K562 (cell line): ENCODE measurements at regions not wholly inside any gene's neighbourhood (a gene's known extent, or its start where the extent isn't known, plus 50 kb on each side); places are given as distances from the start of the nearest gene placed in this dataset.

Experiments used
- ATAC-seq: fragments of 200-7000 bp; cut with Tn5 transposase; 3 replicates; pipeline ENCODE4 v1.9.1; 2020; ENCODE audit warnings: moderate library complexity
- BruUV-seq: library from RNA; stranded (reverse); fragments of 400-500 nt; replicated peaks from 2 replicates; lab custom pipeline; 2021; lab: Mats Ljungman, UMichigan
- CTCF ChIA-PET: fragments of 300-600 bp; formaldehyde crosslinking; extraction: SDS; loops from one replicate; lab custom pipeline; 2021; ENCODE audit warnings: low intra/inter-chr PET ratio; lab: Yijun Ruan, JAX
- POLR2A ChIA-PET: fragments of 300-600, 350-650 bp; sonication (Branson Sonifier 250); formaldehyde crosslinking; extraction: SDS; loops from one replicate; lab custom pipeline; 2021; ENCODE audit warnings: antibody characterized with exemption, inconsistent platforms; lab: Yijun Ruan, JAX
- DNase-seq, 4 experiments: peaks; one replicate each; pipeline versions ENCODE4 v3.0.0 to v3.0.0-alpha.2; 2011 to 2018; ENCODE audit warnings: low spot score in 3 of 4, mixed read lengths in 3 of 4; ENCODE audit errors: extremely low read depth in 1 of 4
- FAIRE-seq: peaks from 2 replicates; lab custom pipeline; 2011; peaks lifted over from hg19 to GRCh38; lab: Jason Lieb, UNC
- H2AFZ ChIP-seq: 2 replicates; pipeline ENCODE4 v1.6.0; 2011; ENCODE audit warnings: low read depth, low read length, control low read depth, inconsistent platforms
- H3K27ac ChIP-seq: fragments of 200-600 bp; 3 replicates; pipeline ENCODE4 v1.8.0; 2011; ENCODE audit warnings: low read depth, mild to moderate bottlenecking, control low read depth, inconsistent platforms, low read length, moderate library complexity, mixed read lengths; ENCODE audit errors: extremely low read depth
- H3K27me3 ChIP-seq, 2 experiments: fragments of 300-600 bp in 1 of 2; 2 replicates in 1 of 2; 3 replicates in 1 of 2; pipeline versions ENCODE4 v1.6.0 to v1.8.0; 2011; ENCODE audit warnings: inconsistent platforms in 2 of 2, low read length in 2 of 2, mild to moderate bottlenecking in 1 of 2, mixed read lengths in 1 of 2, moderate library complexity in 1 of 2; ENCODE audit not compliant: control insufficient read depth in 2 of 2, insufficient read depth in 2 of 2
- H3K36me3 ChIP-seq: fragments of 300-600 bp; 3 replicates; pipeline ENCODE4 v1.8.0; 2011; ENCODE audit warnings: mild to moderate bottlenecking, low read length, inconsistent platforms; ENCODE audit not compliant: control insufficient read depth, insufficient read depth
- H3K4me1 ChIP-seq, 2 experiments: fragments of 200-600 bp in 1 of 2; replicated peaks in 1 of 2; 2 replicates in 1 of 2; 3 replicates in 1 of 2; pipeline versions ENCODE4 v1.5.1 to v1.8.0; 2011; ENCODE audit warnings: inconsistent platforms in 2 of 2, low read length in 2 of 2, mild to moderate bottlenecking in 1 of 2, mixed read lengths in 1 of 2, moderate library complexity in 1 of 2; ENCODE audit not compliant: control insufficient read depth in 2 of 2, insufficient read depth in 2 of 2
- H3K4me2 ChIP-seq: 2 replicates; pipeline ENCODE4 v1.6.1; 2011; ENCODE audit warnings: low read length, control low read depth, inconsistent platforms, mixed read lengths; ENCODE audit not compliant: insufficient read depth
- H3K4me3 ChIP-seq: fragments of 200-600 bp; sonication (generic), shearing (Covaris generic); 2 replicates; pipeline ENCODE4 v1.5.1; 2016; ENCODE audit warnings: control low read depth, inconsistent platforms
- H3K79me2 ChIP-seq: fragments of 200-600 bp; 3 replicates; pipeline ENCODE4 v1.8.0; 2011; ENCODE audit warnings: low read length, inconsistent platforms; ENCODE audit not compliant: control insufficient read depth, insufficient read depth
- H3K9ac ChIP-seq, 2 experiments: 2 replicates each; pipeline versions ENCODE4 v1.6.0 to v1.6.1; 2011; ENCODE audit warnings: low read depth in 2 of 2, low read length in 2 of 2, control low read depth in 1 of 2, inconsistent platforms in 1 of 2, mild to moderate bottlenecking in 1 of 2, mixed read lengths in 1 of 2; ENCODE audit not compliant: insufficient read depth in 1 of 2
- H3K9me1 ChIP-seq: one replicate; pipeline ENCODE4 v1.6.0; 2011; ENCODE audit warnings: inconsistent platforms, mild to moderate bottlenecking, low read length, moderate library complexity; ENCODE audit not compliant: control insufficient read depth, insufficient read depth
- H3K9me3 ChIP-seq: replicated peaks from 2 replicates; pipeline ENCODE4 v1.5.1; 2011; ENCODE audit warnings: low read depth, low read length, inconsistent platforms; ENCODE audit not compliant: control insufficient read depth, insufficient read depth
- H4K20me1 ChIP-seq: replicated peaks from 2 replicates; pipeline ENCODE4 v1.6.1; 2011; ENCODE audit warnings: low read length, inconsistent platforms, mixed read lengths; ENCODE audit not compliant: control insufficient read depth, insufficient read depth
- ETV1 ChIP-seq: fragments of 450-650 bp; conservative IDR thresholded peaks from 2 replicates; pipeline ENCODE4 v1.6.1; 2016; ENCODE audit warnings: missing genetic modification characterization, control low read depth, low read depth, missing compliant biosample characterization
- FUS ChIP-seq: fragments of 200-400 bp; formaldehyde crosslinking; optimal IDR thresholded peaks from 2 replicates; pipeline ENCODE3; 2017; ENCODE audit warnings: low read depth, low read length
- HNRNPUL1 ChIP-seq: fragments of 200-400 bp; formaldehyde crosslinking; IDR thresholded peaks from 2 replicates; pipeline ENCODE4 v1.6.1; 2017; ENCODE audit warnings: low read length
- KHSRP ChIP-seq: fragments of 450-650 bp; IDR thresholded peaks from 2 replicates; pipeline ENCODE4 v1.6.1; 2017
- MTF1 ChIP-seq: fragments of 250-450 bp; sonication (Bioruptor Pico); IDR thresholded peaks from 2 replicates; pipeline ENCODE4 v1.9.0; 2021; ENCODE audit warnings: moderate library complexity, mild to moderate bottlenecking, inconsistent platforms, borderline replicate concordance
- MYC ChIP-seq, 2 experiments: fragments of 250-450 bp in 1 of 2; sonication (Bioruptor Pico) in 1 of 2; IDR thresholded peaks; 2 replicates each; pipeline versions ENCODE4 v1.5.1 to v1.6.1; 2012 to 2021; ENCODE audit warnings: low read depth in 2 of 2, borderline replicate concordance in 1 of 2, improper control_type of control experiment in 1 of 2, low read length in 1 of 2, mild to moderate bottlenecking in 1 of 2, moderate library complexity in 1 of 2
- NFIX ChIP-seq: fragments of 250-450 bp; sonication (Bioruptor Pico); IDR thresholded peaks from 2 replicates; pipeline ENCODE4 v1.4.0; 2020; ENCODE audit warnings: low read depth, mild to moderate bottlenecking, moderate library complexity
- POLR2AphosphoS5 ChIP-seq: IDR thresholded peaks from 2 replicates; pipeline ENCODE4 v1.6.1; 2011; ENCODE audit warnings: mild to moderate bottlenecking, low read depth, low read length, moderate library complexity; ENCODE audit not compliant: control insufficient read depth, insufficient read depth
- PTTG1 ChIP-seq: fragments of 450-650 bp; IDR thresholded peaks from 2 replicates; pipeline ENCODE4 v1.6.1; 2016; ENCODE audit warnings: low read depth, mild to moderate bottlenecking, missing genetic modification characterization, missing compliant biosample characterization
- TAF15 ChIP-seq: fragments of 200-400 bp; formaldehyde crosslinking; IDR thresholded peaks from 2 replicates; pipeline ENCODE4 v1.6.1; 2017; ENCODE audit warnings: mild to moderate bottlenecking, low read depth, low read length, moderate library complexity
- ZFP36 ChIP-seq: fragments of 150-350 bp; IDR thresholded peaks from 2 replicates; pipeline ENCODE4 v1.6.1; 2018; ENCODE audit warnings: low read length, low read depth; ENCODE audit not compliant: partially characterized antibody
- ZNF133 ChIP-seq: fragments of 250-450 bp; sonication (Bioruptor Pico); IDR thresholded peaks from 2 replicates; pipeline ENCODE4 v1.4.0; 2020; ENCODE audit warnings: mild to moderate bottlenecking
- ZNF324 ChIP-seq: fragments of 250-450 bp; sonication (Bioruptor Pico); IDR thresholded peaks from 2 replicates; pipeline ENCODE4 v1.4.0; 2020; ENCODE audit warnings: mild to moderate bottlenecking
- WGBS: fragments of 100-300 bp; shearing (Covaris generic); methylation state at CpG from one replicate; pipeline ENCODE4 v1.1.6; 2016; ENCODE audit warnings: low coverage, mixed read lengths; ENCODE audit not compliant: insufficient coverage; ENCODE audit errors: missing lambda C conversion rate; 5-methylcytosine and 5-hydroxymethylcytosine counted together
- in situ Hi-C: fragments of 300-500 bp; cut with MboI; formaldehyde crosslinking; loops from 4 replicates; pipeline ENCODE4 v1.15.0; 2018; ENCODE audit warnings: inconsistent platforms, mixed read lengths
- intact Hi-C: fragments of 100-400 bp; cut with micrococcal nuclease; formaldehyde crosslinking; loops from 2 replicates; pipeline ENCODE4 v1.14.2; 2022
- TF ChIP-seq, protein P1 (sequence below): fragments of 200-400 bp; formaldehyde crosslinking; IDR thresholded peaks from 2 replicates; pipeline ENCODE4 v1.6.1; 2017; ENCODE audit warnings: mild to moderate bottlenecking, low read depth, low read length, moderate library complexity
- TF ChIP-seq, protein P2 (sequence below): fragments of 450-650 bp; IDR thresholded peaks from 2 replicates; pipeline ENCODE4 v1.6.1; 2016; ENCODE audit warnings: missing biosample characterization, missing genetic modification characterization

DNA sequence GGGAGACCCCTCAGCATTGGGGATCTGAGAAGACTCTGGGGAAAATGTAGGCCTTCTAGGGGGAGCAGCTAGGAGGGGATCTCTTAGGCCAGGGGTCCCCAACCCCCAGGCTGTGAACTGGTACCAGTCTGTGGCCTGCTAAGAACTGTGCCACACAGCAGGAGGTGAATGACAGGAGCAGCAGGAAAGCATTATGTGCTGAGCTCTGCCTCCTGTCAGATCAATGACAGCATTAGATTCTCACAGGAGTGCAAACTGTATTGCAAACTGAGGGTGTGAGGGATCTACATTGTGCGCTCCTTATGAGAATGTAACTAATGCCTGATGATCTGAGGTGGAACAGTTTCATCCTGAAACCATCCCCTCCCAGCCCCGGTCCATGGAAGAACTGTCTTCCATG lies 127.3 kb downstream of the SCG2 start:
- TF ChIP-seq KHSRP, result no peak
- TF ChIP-seq ETV1 (tag), result no peak
- no peak for TF ChIP-seq FUS
- no peak for TF ChIP-seq ZNF133 (CRISPR knock-in tag)
- no peak for TF ChIP-seq HNRNPUL1
- no peak for TF ChIP-seq ZFP36
- TF ChIP-seq TAF15, result no peak
- BruUV-seq, result no TSS peak
- H3K9me3 ChIP-seq, result no peaks in the 10 kb centered on the region
- no peak overlapping the region for H3K4me2 ChIP-seq
- H3K36me3 ChIP-seq, result no peaks in the 10 kb centered on the region
- H3K4me1 ChIP-seq, result no peaks in the 10 kb centered on the region
- H3K9ac ChIP-seq, result no peak overlapping the region
- H2AFZ ChIP-seq, result no peak overlapping the region
- ATAC-seq, result no peak
- intact Hi-C loops (no loop called here), in situ Hi-C loops (no loop called here)
- no peak for DNase-seq
- no peaks in the 10 kb centered on the region for H3K79me2 ChIP-seq
- POLR2A ChIA-PET, result no interaction called here
- H3K27me3 ChIP-seq, result no peaks in the 10 kb centered on the region; a peak in 1 of 5 replicates
- H3K27ac ChIP-seq, result no peak overlapping the region
- CTCF ChIA-PET, result no interaction called here
- no peak overlapping the region for H3K4me3 ChIP-seq
- WGBS, result 0% methylated on average over 2 of the region's 2 CpGs
- FAIRE-seq, result no peak
- H4K20me1 ChIP-seq, result no peaks in the 10 kb centered on the region
- H3K9me1 ChIP-seq, result no peaks in the 10 kb centered on the region

DNA sequence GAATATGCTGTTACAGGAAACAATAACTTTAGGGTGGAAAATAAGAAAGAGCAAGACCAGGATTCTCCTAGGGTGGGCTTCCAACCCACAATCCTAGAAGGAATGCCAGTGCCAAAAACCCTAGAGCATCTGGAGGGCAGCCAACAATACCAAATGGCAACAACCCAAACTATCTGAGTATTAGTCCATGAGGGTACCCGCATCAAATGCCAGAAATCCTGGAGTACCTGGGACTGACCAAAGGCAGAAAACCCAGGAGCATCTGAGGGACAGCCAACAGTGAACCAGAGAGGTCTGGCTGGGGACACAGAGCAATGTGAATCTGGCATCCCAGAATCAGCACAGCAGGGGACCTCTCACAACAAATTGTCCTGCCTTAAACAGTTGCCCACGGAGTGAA lies 126.3 kb downstream of the SCG2 start:
- no peaks in the 10 kb centered on the region for H3K4me1 ChIP-seq
- intact Hi-C loops, result no loop called here
- 0% methylated on average over 2 of the region's 2 CpGs for WGBS
- no peaks in the 10 kb centered on the region for H4K20me1 ChIP-seq
- ChIA-PET CTCF (no interaction called here), POLR2A (no interaction called here)
- no peaks in the 10 kb centered on the region for H3K9me3 ChIP-seq
- no peak overlapping the region for H3K4me2 ChIP-seq
- no peak for ATAC-seq
- no peak overlapping the region for H3K9ac ChIP-seq
- in situ Hi-C loops, result no loop called here
- FAIRE-seq, result no peak
- H3K27ac ChIP-seq, result no peak overlapping the region
- no peak overlapping the region for H2AFZ ChIP-seq
- no peaks in the 10 kb centered on the region for H3K9me1 ChIP-seq
- H3K27me3 ChIP-seq, result no peaks in the 10 kb centered on the region; a peak in 1 of 5 replicates
- H3K36me3 ChIP-seq, result no peaks in the 10 kb centered on the region
- DNase-seq, result no peak
- H3K79me2 ChIP-seq, result no peaks in the 10 kb centered on the region
- H3K4me3 ChIP-seq, result no peak overlapping the region
- BruUV-seq, result no TSS peak
- no peak for TF ChIP-seq MTF1 (CRISPR knock-in tag)
- TF ChIP-seq ZNF324 (CRISPR knock-in tag), result no peak
- no peak for TF ChIP-seq MYC (IDR thresholded peaks at IDR 0.05; ENCODE audit: low read depth, low read length)
- no peak for TF ChIP-seq MYC (CRISPR knock-in tag; IDR thresholded peaks at IDR 0.05; ENCODE audit: borderline replicate concordance, low read depth)
- TF ChIP-seq, protein P1, sequence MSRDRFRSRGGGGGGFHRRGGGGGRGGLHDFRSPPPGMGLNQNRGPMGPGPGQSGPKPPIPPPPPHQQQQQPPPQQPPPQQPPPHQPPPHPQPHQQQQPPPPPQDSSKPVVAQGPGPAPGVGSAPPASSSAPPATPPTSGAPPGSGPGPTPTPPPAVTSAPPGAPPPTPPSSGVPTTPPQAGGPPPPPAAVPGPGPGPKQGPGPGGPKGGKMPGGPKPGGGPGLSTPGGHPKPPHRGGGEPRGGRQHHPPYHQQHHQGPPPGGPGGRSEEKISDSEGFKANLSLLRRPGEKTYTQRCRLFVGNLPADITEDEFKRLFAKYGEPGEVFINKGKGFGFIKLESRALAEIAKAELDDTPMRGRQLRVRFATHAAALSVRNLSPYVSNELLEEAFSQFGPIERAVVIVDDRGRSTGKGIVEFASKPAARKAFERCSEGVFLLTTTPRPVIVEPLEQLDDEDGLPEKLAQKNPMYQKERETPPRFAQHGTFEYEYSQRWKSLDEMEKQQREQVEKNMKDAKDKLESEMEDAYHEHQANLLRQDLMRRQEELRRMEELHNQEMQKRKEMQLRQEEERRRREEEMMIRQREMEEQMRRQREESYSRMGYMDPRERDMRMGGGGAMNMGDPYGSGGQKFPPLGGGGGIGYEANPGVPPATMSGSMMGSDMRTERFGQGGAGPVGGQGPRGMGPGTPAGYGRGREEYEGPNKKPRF, result no peak
- TF ChIP-seq, protein P2, sequence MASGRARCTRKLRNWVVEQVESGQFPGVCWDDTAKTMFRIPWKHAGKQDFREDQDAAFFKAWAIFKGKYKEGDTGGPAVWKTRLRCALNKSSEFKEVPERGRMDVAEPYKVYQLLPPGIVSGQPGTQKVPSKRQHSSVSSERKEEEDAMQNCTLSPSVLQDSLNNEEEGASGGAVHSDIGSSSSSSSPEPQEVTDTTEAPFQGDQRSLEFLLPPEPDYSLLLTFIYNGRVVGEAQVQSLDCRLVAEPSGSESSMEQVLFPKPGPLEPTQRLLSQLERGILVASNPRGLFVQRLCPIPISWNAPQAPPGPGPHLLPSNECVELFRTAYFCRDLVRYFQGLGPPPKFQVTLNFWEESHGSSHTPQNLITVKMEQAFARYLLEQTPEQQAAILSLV (tag), result no peak
- no peak for TF ChIP-seq NFIX (CRISPR knock-in tag)
- TF ChIP-seq POLR2AphosphoS5, result no peak
- TF ChIP-seq PTTG1 (tag), result no peak
